Suprapubic skin (tissue), 4 donors: ENCODE measurements at regions not wholly inside any gene's neighbourhood (a gene's known extent, or its start where the extent isn't known, plus 50 kb on each side); places are given as distances from the start of the nearest gene placed in this dataset.

Experiments
- DNase-seq, 2 donors: peaks; one replicate each; pipeline ENCODE4 v3.0.0-alpha.2; 2019; ENCODE audit warnings: low spot score in 2 of 2
- H3K27ac ChIP-seq: fragments of 200-600 bp; sonication (generic); one replicate; pipeline ENCODE4 v1.5.1; 2019
- H3K27me3 ChIP-seq: fragments of 200-600 bp; sonication (generic); one replicate; pipeline ENCODE4 v1.5.1; 2019
- H3K36me3 ChIP-seq: fragments of 200-600 bp; sonication (generic); one replicate; pipeline ENCODE4 v1.5.1; 2019
- H3K4me1 ChIP-seq: fragments of 200-600 bp; sonication (generic); one replicate; pipeline ENCODE4 v1.5.1; 2019
- H3K4me3 ChIP-seq: fragments of 200-600 bp; sonication (generic); one replicate; pipeline ENCODE4 v1.5.1; 2019; ENCODE audit warnings: mild to moderate bottlenecking
- H3K9me3 ChIP-seq: fragments of 200-600 bp; sonication (generic); one replicate; pipeline ENCODE4 v1.5.1; 2019
- EP300 ChIP-seq: sonication (generic); formaldehyde crosslinking; IDR thresholded peaks from one replicate; pipeline ENCODE4 v1.6.1; 2017; ENCODE audit warnings: antibody characterized with exemption
- POLR2A ChIP-seq, 2 donors: fragments of 450-650 bp; IDR thresholded peaks; one replicate each; pipeline ENCODE4 v1.6.1; 2017; ENCODE audit warnings: antibody characterized with exemption in 2 of 2, mild to moderate bottlenecking in 2 of 2, moderate library complexity in 2 of 2
- POLR2AphosphoS5 ChIP-seq, 3 donors: sonication (generic); formaldehyde crosslinking; IDR thresholded peaks; one replicate each; pipeline ENCODE4 v1.6.1; 2017; ENCODE audit warnings: antibody characterized with exemption in 3 of 3
- WGBS: methylation state at CpG from one replicate; pipeline ENCODE4 v1.1.5; 2018; 5-methylcytosine and 5-hydroxymethylcytosine counted together
- TF ChIP-seq, protein P1 (sequence below), 2 donors: fragments of 200-600 bp in 1 of 2; fragments of 450-650 bp in 1 of 2; sonication (generic) in 1 of 2; IDR thresholded peaks; one replicate each; pipeline ENCODE4 v1.5.1; 2016 to 2019; ENCODE audit warnings: antibody characterized with exemption in 2 of 2, mild to moderate bottlenecking in 1 of 2, moderate library complexity in 1 of 2

DNA sequence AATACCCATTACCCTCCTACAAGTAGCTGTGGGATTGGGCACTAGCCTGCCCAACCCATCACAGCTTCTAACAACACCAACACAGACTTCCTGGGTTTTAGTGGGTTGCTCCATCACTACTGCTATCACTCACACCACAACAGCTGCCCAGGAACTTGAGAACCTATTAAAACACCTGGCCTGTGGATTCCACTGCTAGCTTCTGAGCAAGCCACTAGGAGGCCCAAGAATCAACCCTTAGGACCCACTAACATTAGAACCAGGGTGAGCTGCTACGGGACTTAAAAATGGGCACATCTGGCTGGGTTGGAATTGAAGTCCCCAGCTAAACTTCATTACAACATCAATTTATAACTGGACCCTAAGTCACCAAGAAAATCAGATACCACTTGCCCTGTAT, 113.2 kb upstream of the TP63 start:
- Histone ChIP-seq H3K9me3 (peaks cover 13% of the 10 kb centered on the region), H3K4me1 (peaks cover 5% of the 10 kb centered on the region), H3K27ac (no peak overlapping the region), H3K27me3 (no peaks in the 10 kb centered on the region), H3K4me3 (no peak overlapping the region), H3K36me3 (no peaks in the 10 kb centered on the region)
- TF ChIP-seq POLR2A (IDR thresholded peaks at IDR 0.05) (no peak), POLR2AphosphoS5 (IDR thresholded peaks at IDR 0.05) (no peak)
- DNase-seq: no peak
- 100% methylated on average over 1 of the region's 1 CpG for WGBS

DNA sequence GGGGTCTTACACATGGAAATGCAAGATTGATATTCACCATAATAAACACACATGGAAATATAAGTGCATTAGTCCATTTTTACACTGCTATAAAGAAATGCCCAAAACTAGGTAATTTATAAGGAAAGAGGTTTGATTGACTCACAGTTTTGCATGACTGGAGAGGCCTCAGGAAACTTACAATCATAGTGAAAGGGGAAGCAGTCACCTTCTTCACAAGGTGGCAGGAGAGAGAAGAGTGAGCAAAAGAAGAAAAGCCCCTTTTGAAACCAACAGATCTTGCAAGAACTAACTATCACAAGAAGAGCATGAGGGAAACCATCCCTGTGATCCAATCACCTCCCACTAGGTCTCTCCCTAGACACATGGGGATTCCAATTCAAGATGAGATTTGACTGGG, 111.7 kb upstream of the TP63 start:
- no peak for TF ChIP-seq POLR2AphosphoS5 (IDR thresholded peaks at IDR 0.05)
- TF ChIP-seq, protein P1, sequence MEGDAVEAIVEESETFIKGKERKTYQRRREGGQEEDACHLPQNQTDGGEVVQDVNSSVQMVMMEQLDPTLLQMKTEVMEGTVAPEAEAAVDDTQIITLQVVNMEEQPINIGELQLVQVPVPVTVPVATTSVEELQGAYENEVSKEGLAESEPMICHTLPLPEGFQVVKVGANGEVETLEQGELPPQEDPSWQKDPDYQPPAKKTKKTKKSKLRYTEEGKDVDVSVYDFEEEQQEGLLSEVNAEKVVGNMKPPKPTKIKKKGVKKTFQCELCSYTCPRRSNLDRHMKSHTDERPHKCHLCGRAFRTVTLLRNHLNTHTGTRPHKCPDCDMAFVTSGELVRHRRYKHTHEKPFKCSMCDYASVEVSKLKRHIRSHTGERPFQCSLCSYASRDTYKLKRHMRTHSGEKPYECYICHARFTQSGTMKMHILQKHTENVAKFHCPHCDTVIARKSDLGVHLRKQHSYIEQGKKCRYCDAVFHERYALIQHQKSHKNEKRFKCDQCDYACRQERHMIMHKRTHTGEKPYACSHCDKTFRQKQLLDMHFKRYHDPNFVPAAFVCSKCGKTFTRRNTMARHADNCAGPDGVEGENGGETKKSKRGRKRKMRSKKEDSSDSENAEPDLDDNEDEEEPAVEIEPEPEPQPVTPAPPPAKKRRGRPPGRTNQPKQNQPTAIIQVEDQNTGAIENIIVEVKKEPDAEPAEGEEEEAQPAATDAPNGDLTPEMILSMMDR (IDR thresholded peaks at IDR 0.05): no peak
- no peak for TF ChIP-seq EP300
- TF ChIP-seq POLR2A (IDR thresholded peaks at IDR 0.05): no peak
- no peak for DNase-seq
- H3K4me3 ChIP-seq: no peak overlapping the region
- no peaks in the 10 kb centered on the region for H3K36me3 ChIP-seq
- no peaks in the 10 kb centered on the region for H3K27me3 ChIP-seq
- no peaks in the 10 kb centered on the region for H3K4me1 ChIP-seq
- no peak overlapping the region for H3K27ac ChIP-seq
- peaks cover 13% of the 10 kb centered on the region for H3K9me3 ChIP-seq

DNA sequence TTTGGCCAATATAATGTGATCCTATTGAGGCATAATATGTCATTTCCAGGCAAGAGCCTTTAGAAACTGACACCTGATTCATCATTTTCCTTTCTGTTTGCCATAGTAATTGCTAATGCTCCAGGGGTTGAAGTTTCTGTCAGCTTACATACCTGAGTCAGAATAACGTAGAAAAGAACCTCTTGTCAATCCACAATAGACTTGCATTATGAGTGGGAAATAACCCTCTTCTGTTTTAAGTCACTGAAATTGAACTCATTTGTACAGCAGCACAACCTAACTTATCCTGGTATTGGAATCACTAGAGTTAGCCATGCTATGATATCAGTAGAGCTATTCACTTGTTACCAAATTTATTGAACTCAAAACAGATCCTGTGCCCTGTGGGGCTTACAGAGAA, 101.7 kb upstream of the TP63 start:
- WGBS: 45% methylated on average over 1 of the region's 1 CpG

DNA sequence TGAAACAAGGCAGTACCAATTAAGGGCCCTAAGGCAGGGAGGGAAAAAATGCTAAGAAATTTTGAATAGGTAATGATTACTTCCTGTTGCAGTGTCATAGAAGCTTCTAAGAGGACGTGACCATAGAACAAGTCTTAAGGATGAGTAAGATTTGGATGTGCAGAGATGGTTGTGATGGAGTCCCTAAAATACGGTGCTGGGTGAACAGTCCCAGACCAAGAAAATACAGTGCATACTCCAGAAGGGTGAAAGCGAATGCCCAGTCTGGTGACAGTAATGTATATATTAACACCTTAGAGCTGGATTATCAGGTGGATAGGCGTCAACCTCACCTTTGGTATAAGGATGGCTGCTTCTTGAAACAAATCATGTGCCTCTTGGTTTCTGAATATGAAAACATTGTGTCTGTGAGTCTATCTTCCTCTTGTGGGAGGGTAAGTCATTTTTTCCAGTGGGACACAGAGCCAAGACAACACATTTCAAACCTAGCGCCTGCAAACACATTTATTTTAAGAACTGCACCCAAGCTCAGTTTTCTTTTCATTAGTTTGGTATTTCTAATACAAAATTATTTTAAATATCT, 101.2 kb upstream of the TP63 start:
- 87% methylated on average over 5 of the region's 5 CpGs for WGBS
- no peak for TF ChIP-seq EP300
- no peak for TF ChIP-seq POLR2A (IDR thresholded peaks at IDR 0.05)
- TF ChIP-seq POLR2AphosphoS5 (IDR thresholded peaks at IDR 0.05): no peak
- TF ChIP-seq, protein P1 (IDR thresholded peaks at IDR 0.05): no peak
- no peaks in the 10 kb centered on the region for H3K4me1 ChIP-seq
- no peaks in the 10 kb centered on the region for H3K36me3 ChIP-seq
- no peaks in the 10 kb centered on the region for H3K27me3 ChIP-seq
- peaks cover 4% of the 10 kb centered on the region for H3K9me3 ChIP-seq
- no peak overlapping the region for H3K4me3 ChIP-seq
- H3K27ac ChIP-seq: no peak overlapping the region
- no peak for DNase-seq

More for the DNA sequence above, 101.7 kb upstream of the TP63 start:
- Histone ChIP-seq H3K4me3 (no peak overlapping the region), H3K27me3 (no peaks in the 10 kb centered on the region), H3K4me1 (no peaks in the 10 kb centered on the region), H3K36me3 (no peaks in the 10 kb centered on the region), H3K27ac (no peak overlapping the region), H3K9me3 (peaks cover 4% of the 10 kb centered on the region)
- DNase-seq: no peak
- no peak for TF ChIP-seq POLR2AphosphoS5 (IDR thresholded peaks at IDR 0.05)
- no peak for TF ChIP-seq POLR2A (IDR thresholded peaks at IDR 0.05)
- TF ChIP-seq, protein P1 (IDR thresholded peaks at IDR 0.05): no peak
- no peak for TF ChIP-seq EP300

DNA sequence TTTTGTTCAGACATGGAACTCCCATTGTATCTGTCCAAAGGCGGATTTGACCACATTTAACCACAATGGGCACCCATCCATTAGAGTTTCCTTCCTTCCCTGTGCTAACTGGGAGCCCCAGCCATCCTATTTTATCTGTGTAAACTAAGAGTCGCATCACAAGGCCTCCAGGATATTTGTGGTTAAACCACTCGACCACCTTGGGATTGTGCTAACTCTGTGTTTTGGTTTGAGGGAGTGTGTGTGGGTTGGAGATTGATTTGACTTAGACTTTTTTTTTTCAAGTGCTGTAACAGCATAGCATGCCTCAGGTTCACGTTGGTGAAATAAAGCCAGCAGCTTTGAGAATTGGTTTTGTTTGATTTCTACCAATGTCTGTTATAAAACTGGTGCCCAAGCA, 100.4 kb upstream of the TP63 start:
- no peaks in the 10 kb centered on the region for H3K4me1 ChIP-seq
- no peak overlapping the region for H3K27ac ChIP-seq
- peaks cover 3% of the 10 kb centered on the region for H3K9me3 ChIP-seq
- H3K4me3 ChIP-seq: no peak overlapping the region
- DNase-seq: no peak
- TF ChIP-seq POLR2AphosphoS5 (IDR thresholded peaks at IDR 0.05): no peak
- TF ChIP-seq, protein P1 (IDR thresholded peaks at IDR 0.05): no peak
- TF ChIP-seq POLR2A (IDR thresholded peaks at IDR 0.05): no peak
- no peak for TF ChIP-seq EP300
- H3K27me3 ChIP-seq: no peaks in the 10 kb centered on the region
- 38% methylated on average over 4 of the region's 4 CpGs for WGBS
- no peaks in the 10 kb centered on the region for H3K36me3 ChIP-seq

DNA sequence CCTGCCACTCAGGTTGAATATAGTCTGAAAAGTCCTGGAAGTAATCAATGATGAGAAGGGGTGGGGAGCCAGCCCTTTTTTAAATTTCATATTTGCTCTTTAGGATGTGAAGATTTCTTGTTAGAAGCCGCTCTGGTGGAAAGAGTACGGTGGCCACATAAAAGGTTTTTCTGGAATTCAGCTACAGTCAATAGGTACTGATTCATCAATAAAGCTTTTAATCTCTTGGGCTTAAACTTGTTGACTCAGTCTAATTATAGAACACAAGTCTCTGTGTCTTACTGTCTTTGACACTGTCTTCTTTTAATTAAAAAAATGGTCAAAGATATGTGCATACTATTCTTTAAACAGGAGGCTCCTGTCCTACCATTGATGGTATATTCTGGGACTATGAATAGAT, 99.9 kb upstream of the TP63 start:
- H3K36me3 ChIP-seq: no peaks in the 10 kb centered on the region
- TF ChIP-seq POLR2AphosphoS5 (IDR thresholded peaks at IDR 0.05): no peak
- TF ChIP-seq POLR2A (IDR thresholded peaks at IDR 0.05): no peak
- TF ChIP-seq, protein P1 (IDR thresholded peaks at IDR 0.05): no peak
- no peak for TF ChIP-seq EP300
- WGBS: 65% methylated on average over 2 of the region's 2 CpGs
- no peak overlapping the region for H3K27ac ChIP-seq
- no peaks in the 10 kb centered on the region for H3K27me3 ChIP-seq
- H3K9me3 ChIP-seq: no peaks in the 10 kb centered on the region
- no peak overlapping the region for H3K4me3 ChIP-seq
- H3K4me1 ChIP-seq: no peaks in the 10 kb centered on the region
- no peak for DNase-seq
